ENCODE measurements at regions not wholly inside any gene's neighbourhood (a gene's known extent, or its start where the extent isn't known, plus 50 kb on each side); places are given as distances from the start of the nearest gene placed in this dataset.

GRCh38 chr11:95660038-95660437 is 129.5 kb downstream of the FAM76B start:
- no peak overlapping the region for H3K56ac ChIP-seq (ENCODE audit: insufficient read length, low read depth, low read length)
- H3K4me1 ChIP-seq (ENCODE audit: insufficient read depth, low read length) = no peaks in the 10 kb centered on the region
- H3K4ac ChIP-seq (ENCODE audit: low read depth, low read length) = no peak overlapping the region
- Mint-ChIP-seq H3K4me1 (peaks cover 6% of the 10 kb centered on the region in 2 experiments), H3K27ac (no peak overlapping the region), H3K9me3 (no peaks in the 10 kb centered on the region), H3K36me3 (ENCODE audit: insufficient read depth in 1 of 3, low read depth in 3 of 3) (no peaks in the 10 kb centered on the region), H3K27me3 (ENCODE audit: low read depth) (no peaks in the 10 kb centered on the region), H3K4me3 (no peak overlapping the region)
- no peak overlapping the region for H4K91ac ChIP-seq (ENCODE audit: insufficient read length, low read depth, low read length)
- no peaks in the 10 kb centered on the region for H3K27me3 ChIP-seq (ENCODE audit: insufficient read depth, low read length)
- no peaks in the 10 kb centered on the region for H3K79me2 ChIP-seq (ENCODE audit: insufficient read depth, low read length)
- H2BK15ac ChIP-seq (ENCODE audit: low read depth, low read length) = no peak overlapping the region
- no peak overlapping the region for H2BK20ac ChIP-seq (ENCODE audit: low read depth, low read length, poor library complexity, severe bottlenecking)
- H2AK5ac ChIP-seq (ENCODE audit: insufficient read length, low read length) = no peak overlapping the region
- no peak for DNase-seq
- H2AFZ ChIP-seq (ENCODE audit: low read length) = no peak overlapping the region
- H3K23ac ChIP-seq (ENCODE audit: insufficient read length, low read depth, low read length) = no peak overlapping the region
- H3K9ac ChIP-seq (ENCODE audit: extremely low read depth, insufficient read length, low read length) = no peak overlapping the region
- no peak overlapping the region for H3K18ac ChIP-seq (ENCODE audit: insufficient read length, low read depth, low read length)
- no peak for TF ChIP-seq CTCF (conservative IDR thresholded peaks at IDR 0.05)
- H3K27ac ChIP-seq (ENCODE audit: insufficient read length, low read depth, low read length) = no peak overlapping the region
- H4K8ac ChIP-seq (replicated peaks; ENCODE audit: insufficient read length, low read depth, low read length) = no peak overlapping the region
- H3T11ph ChIP-seq (ENCODE audit: low read length) = no peak overlapping the region
- H2BK120ac ChIP-seq (ENCODE audit: low read depth, low read length, poor library complexity, severe bottlenecking) = no peak overlapping the region
- no peak overlapping the region for H3K14ac ChIP-seq (ENCODE audit: insufficient read depth, low read length)
- no peaks in the 10 kb centered on the region for H3K79me1 ChIP-seq (ENCODE audit: insufficient read depth, low read depth, low read length, poor library complexity, severe bottlenecking)
- H2BK12ac ChIP-seq (ENCODE audit: insufficient read length, low read depth, low read length) = no peak overlapping the region
- H4K20me1 ChIP-seq (ENCODE audit: control insufficient read depth, insufficient read depth, insufficient read length) = no peaks in the 10 kb centered on the region
- no peaks in the 10 kb centered on the region for H3K23me2 ChIP-seq (ENCODE audit: insufficient read length, low read depth, low read length, poor library complexity, severe bottlenecking)
- H2BK5ac ChIP-seq (ENCODE audit: insufficient read length, low read length) = no peak overlapping the region
- no peak overlapping the region for H3K4me2 ChIP-seq (ENCODE audit: insufficient read depth, insufficient read length, low read length)
- H4K5ac ChIP-seq (ENCODE audit: insufficient read length, low read depth, low read length) = no peak overlapping the region
- no peaks in the 10 kb centered on the region for H3K9me3 ChIP-seq (ENCODE audit: control insufficient read depth, low read depth, low read length)
